D721Med (cell line): ENCODE measurements at regions not wholly inside any gene's neighbourhood (a gene's known extent, or its start where the extent isn't known, plus 50 kb on each side); places are given as distances from the start of the nearest gene placed in this dataset.

Experiments
- DNase-seq: peaks from one replicate; pipeline ENCODE4 v3.0.0; 2011; ENCODE audit warnings: low spot score; ENCODE audit not compliant: insufficient read length
- FAIRE-seq: peaks from 2 replicates; lab custom pipeline; 2011; peaks lifted over from hg19 to GRCh38; lab: Jason Lieb, UNC
- TF ChIP-seq, protein P1 (sequence below): IDR thresholded peaks from 2 replicates; pipeline ENCODE4 v1.5.1; 2012; ENCODE audit warnings: mild to moderate bottlenecking, control low read depth; ENCODE audit not compliant: insufficient read depth; ENCODE audit errors: missing control alignments

DNA sequence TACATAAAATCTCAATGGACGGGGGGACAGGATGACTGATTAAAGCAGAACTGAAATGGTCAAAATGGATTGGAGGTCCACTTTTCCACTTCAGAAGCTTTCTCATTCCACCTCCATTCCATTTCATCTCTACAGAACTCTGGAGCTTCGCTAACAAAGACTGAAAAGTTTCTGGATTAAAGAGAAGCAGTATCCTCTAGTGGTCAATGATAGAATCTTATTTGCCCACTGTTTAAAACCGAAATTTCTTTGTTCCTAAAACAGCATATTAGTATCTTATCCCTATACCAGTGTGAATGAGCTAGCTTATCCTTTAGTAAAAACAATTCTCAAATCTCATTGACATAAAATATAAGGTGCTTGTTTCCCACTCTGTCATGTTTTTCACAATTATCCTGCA is 890.6 kb downstream of the KCNT2 start:
- no peak for DNase-seq

DNA sequence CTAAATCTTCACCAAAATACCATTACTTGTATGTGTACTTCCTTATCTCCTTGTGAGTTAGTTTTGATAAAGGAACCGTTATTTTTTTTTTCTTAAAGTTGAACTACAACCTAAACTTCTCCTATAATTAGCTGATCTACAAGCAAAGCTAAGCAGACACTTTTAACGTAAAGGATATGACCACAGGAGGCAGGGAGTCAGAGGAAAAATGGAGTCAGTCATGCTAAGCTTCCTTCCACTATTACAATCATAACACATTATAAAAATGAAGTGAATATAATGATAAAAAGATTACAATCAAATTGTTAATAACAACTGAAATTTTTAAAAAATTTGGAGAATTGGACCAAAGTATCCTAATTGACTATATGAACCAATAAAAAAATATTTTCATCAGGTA is 892.6 kb downstream of the KCNT2 start:
- DNase-seq (no peak), FAIRE-seq (peak; percentile 90)
- TF ChIP-seq, protein P1, sequence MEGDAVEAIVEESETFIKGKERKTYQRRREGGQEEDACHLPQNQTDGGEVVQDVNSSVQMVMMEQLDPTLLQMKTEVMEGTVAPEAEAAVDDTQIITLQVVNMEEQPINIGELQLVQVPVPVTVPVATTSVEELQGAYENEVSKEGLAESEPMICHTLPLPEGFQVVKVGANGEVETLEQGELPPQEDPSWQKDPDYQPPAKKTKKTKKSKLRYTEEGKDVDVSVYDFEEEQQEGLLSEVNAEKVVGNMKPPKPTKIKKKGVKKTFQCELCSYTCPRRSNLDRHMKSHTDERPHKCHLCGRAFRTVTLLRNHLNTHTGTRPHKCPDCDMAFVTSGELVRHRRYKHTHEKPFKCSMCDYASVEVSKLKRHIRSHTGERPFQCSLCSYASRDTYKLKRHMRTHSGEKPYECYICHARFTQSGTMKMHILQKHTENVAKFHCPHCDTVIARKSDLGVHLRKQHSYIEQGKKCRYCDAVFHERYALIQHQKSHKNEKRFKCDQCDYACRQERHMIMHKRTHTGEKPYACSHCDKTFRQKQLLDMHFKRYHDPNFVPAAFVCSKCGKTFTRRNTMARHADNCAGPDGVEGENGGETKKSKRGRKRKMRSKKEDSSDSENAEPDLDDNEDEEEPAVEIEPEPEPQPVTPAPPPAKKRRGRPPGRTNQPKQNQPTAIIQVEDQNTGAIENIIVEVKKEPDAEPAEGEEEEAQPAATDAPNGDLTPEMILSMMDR, result no peak

More for the DNA sequence above, 890.6 kb downstream of the KCNT2 start:
- FAIRE-seq, result peak; percentile 67
- TF ChIP-seq, protein P1, result peak; percentile 40

DNA sequence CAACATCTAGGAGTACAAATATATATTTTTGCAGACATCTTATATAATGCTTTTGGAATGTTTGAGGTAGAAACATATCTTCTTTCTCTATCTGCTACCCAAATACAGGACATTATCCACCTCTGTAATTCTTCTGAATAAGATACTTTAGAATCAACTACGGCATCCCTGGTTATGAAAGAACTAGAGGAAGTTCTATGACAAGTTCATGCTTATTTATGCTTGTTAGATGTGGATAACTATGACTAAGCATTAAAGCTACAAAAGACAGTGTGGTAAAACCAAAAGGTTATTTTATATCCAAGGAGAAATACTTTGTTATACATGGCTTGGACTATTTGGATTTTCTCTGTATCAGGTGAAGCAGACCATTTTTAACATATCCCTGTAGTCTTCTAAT is 894.0 kb downstream of the KCNT2 start:
- DNase-seq (no peak), FAIRE-seq (peak; percentile 67)
- TF ChIP-seq, protein P1, result no peak

DNA sequence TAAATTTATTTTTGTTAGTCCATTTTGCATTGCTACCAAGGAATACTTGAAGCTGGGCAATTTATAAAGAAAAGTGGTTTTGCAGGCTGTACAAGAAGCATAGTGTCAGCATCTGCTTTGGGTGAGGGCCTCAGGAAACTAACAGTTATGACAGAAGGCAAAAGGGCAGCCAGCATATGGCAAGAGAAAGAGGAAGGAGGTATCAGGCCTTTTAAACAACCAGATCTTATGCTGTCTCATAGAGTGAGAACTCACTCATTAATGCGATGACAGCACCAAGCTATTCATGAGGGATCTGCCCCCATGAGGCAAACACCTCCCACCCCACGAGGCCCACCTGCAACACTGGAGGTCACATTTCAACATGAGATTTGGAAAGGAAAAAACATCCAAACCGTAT is 898.4 kb downstream of the KCNT2 start:
- FAIRE-seq (peak; percentile 44), DNase-seq (no peak)
- TF ChIP-seq, protein P1, result no peak

DNA sequence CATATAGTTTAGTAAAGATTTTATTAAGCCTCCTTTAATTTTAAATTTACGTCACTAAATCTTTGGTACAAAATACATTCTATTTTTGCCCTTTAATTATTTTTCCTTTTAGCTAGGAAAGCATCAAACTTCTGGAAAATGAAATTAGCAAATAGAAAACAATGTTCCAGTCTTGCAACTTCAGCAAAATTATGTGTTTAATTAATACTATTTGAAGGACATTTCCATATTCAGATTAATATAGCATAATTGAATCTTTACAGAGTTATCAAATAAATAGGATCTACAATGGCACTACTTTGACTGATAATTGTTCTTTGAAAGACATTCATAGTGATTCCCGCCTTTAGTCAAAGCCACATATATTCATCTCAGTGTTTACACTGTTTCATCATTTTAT is 904.2 kb downstream of the KCNT2 start:
- TF ChIP-seq, protein P1, result no peak
- DNase-seq (no peak), FAIRE-seq (peak; percentile 73)

DNA sequence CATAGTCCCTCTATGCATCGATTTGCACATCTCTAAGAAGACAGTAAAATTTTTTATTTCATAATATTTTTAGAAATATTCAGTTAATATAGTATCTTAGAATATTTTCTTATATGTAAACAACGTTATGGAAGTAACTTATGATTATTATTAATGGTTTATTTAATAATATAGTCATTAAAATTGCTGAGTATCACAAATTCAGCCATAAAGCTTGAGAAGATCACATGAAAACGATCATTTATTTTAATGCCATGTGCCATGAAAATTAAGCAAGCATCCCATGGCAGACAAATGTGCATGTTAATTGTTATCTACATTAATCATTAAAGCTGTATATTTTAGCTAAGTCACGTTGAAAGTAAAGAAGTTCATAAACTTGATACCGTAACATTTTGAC is 907.1 kb downstream of the KCNT2 start:
- TF ChIP-seq, protein P1, result no peak
- DNase-seq (no peak), FAIRE-seq (no peak)

DNA sequence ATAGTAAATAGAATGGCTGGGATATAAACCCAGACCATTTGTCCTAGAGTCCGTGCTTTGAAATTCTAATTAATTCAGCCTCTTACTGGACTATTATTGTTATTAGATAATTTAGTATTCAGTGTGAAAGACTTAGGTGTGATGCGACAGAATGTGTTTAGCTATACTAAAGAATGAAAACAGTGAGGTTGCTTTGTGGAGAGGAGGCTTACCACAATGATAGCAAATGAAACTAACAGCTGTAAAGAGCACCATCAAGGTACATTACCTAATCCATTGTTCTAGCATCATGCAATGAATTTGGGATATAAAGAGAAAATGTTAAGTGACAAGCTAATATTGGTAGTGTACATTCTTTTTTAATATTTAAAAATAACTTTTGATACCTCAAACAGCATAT is 911.1 kb downstream of the KCNT2 start:
- DNase-seq (no peak), FAIRE-seq (no peak)
- TF ChIP-seq, protein P1, result no peak
